ENCODE measurements at regions not wholly inside any gene's neighbourhood (a gene's known extent, or its start where the extent isn't known, plus 50 kb on each side); places are given as distances from the start of the nearest gene placed in this dataset.

GRCh38 chr13:83350569-83350968 lies 531.7 kb downstream of the SLITRK1 start:
- Histone ChIP-seq H3K9me1 (replicated peaks; ENCODE audit: control insufficient read depth, extremely low read depth, insufficient read depth, low read length) (no peaks in the 10 kb centered on the region), H3K9me3 (replicated peaks; ENCODE audit: control insufficient read depth, insufficient read depth, low read length) (no peaks in the 10 kb centered on the region), H3K27me3 (ENCODE audit: control insufficient read depth in 2 of 2, insufficient read depth in 2 of 2, low read length in 2 of 2) (no peaks in the 10 kb centered on the region), H3K9ac (replicated peaks; ENCODE audit: extremely low read depth, insufficient read depth, low read length) (no peak overlapping the region), H2AFZ (ENCODE audit: low read depth, low read length) (no peak overlapping the region), H3K4me3 (replicated peaks in 1 of 3; ENCODE audit: insufficient read depth in 1 of 3, low read depth in 1 of 3, low read length in 3 of 3) (no peak overlapping the region), H3K36me3 (ENCODE audit: control insufficient read depth in 2 of 2, extremely low read depth in 1 of 2, insufficient read depth in 2 of 2, low read length in 2 of 2) (no peaks in the 10 kb centered on the region), H3K4me1 (ENCODE audit: control insufficient read depth, extremely low read depth, insufficient read depth, low read length) (no peaks in the 10 kb centered on the region), H4K20me1 (replicated peaks; ENCODE audit: control insufficient read depth, extremely low read depth, insufficient read depth, low read length) (no peaks in the 10 kb centered on the region), H3K4me2 (ENCODE audit: insufficient read depth, low read length) (no peak overlapping the region), H3K27ac (ENCODE audit: insufficient read depth, low read depth, low read length) (no peak overlapping the region), H3K79me2 (ENCODE audit: control insufficient read depth, insufficient read depth, low read length) (no peaks in the 10 kb centered on the region)
- POLR2A ChIA-PET = no interaction called here
- dilution Hi-C loops (cut with MboI; ENCODE audit: extremely low pct_ligation_motif_present, low sequenced_read_pairs) = no loop called here
- no peak for FAIRE-seq
- TF ChIP-seq MYC (IDR thresholded peaks at IDR 0.05; ENCODE audit: low read depth, low read length) = no peak
- no peak for TF ChIP-seq EZH2 (IDR thresholded peaks at IDR 0.05; ENCODE audit: borderline replicate concordance, low read depth, low read length, severe bottlenecking)
- no peak for TF ChIP-seq GATA2 (IDR thresholded peaks at IDR 0.05; ENCODE audit: insufficient read depth, insufficient read length, low read depth, low read length)
- TF ChIP-seq POLR2AphosphoS5 (IDR thresholded peaks at IDR 0.05; ENCODE audit: insufficient read depth, low read depth, low read length) = no peak
- no peak for TF ChIP-seq CTCF (IDR thresholded peaks at IDR 0.05; ENCODE audit: extremely low read depth in 1 of 2, insufficient read depth in 1 of 2, low read depth in 1 of 2, low read length in 2 of 2)
- no peak for TF ChIP-seq MAX (IDR thresholded peaks at IDR 0.05; ENCODE audit: insufficient read depth, insufficient read length)
- no peak for TF ChIP-seq FOS (IDR thresholded peaks at IDR 0.05; ENCODE audit: borderline replicate concordance, insufficient read depth, low read length)
- TF ChIP-seq JUN (IDR thresholded peaks at IDR 0.05; ENCODE audit: borderline replicate concordance, insufficient read depth, insufficient read length, low read depth) = no peak
- TF ChIP-seq POLR2A (IDR thresholded peaks at IDR 0.05; ENCODE audit: low read depth, low read length) = no peak
- no TSS peak for BruUV-seq (replicated peaks)
- CTCF ChIA-PET = no interaction called here
- intact Hi-C loops (cut with micrococcal nuclease) = no loop called here
- DNase-seq (ENCODE audit: low read depth, low spot score) = no peak

All from endothelial cell of umbilical vein (primary cell).